Activated CD4-positive, alpha-beta T cell treated with anti-CD3 and anti-CD28 coated beads, Interleukin-2, amount 10 ng/mL, durations not matched to agents 7 days and 5 days (primary cell): ENCODE measurements at regions not wholly inside any gene's neighbourhood (a gene's known extent, or its start where the extent isn't known, plus 50 kb on each side); places are given as distances from the start of the nearest gene placed in this dataset.

ENCODE experiments used
- CTCF ChIA-PET: fragments of 350-600 bp; sonication (Branson Sonifier 250); formaldehyde crosslinking; loops from one replicate; lab custom pipeline; 2021; ENCODE audit warnings: antibody characterized with exemption; lab: Charles Lee
- POLR2A ChIA-PET: fragments of 350-600 bp; sonication (Branson Sonifier 250); formaldehyde crosslinking; loops from one replicate; lab custom pipeline; 2021; ENCODE audit warnings: antibody characterized with exemption; lab: Charles Lee
- DNase-seq: peaks from one replicate; pipeline ENCODE4 v3.0.0-alpha.2; 2020
- H3K27ac Mint-ChIP-seq: one replicate; pipeline ENCODE4 v1.8.0; 2021; ENCODE audit warnings: mild to moderate bottlenecking, moderate library complexity, mixed read lengths
- H3K27me3 Mint-ChIP-seq: one replicate; pipeline ENCODE4 v1.8.0; 2021; ENCODE audit warnings: mixed read lengths
- H3K36me3 Mint-ChIP-seq: one replicate; pipeline ENCODE4 v1.8.0; 2021; ENCODE audit warnings: low read depth, mixed read lengths
- H3K4me1 Mint-ChIP-seq: one replicate; pipeline ENCODE4 v1.8.0; 2021; ENCODE audit warnings: mixed read lengths
- H3K4me3 Mint-ChIP-seq: one replicate; pipeline ENCODE4 v1.8.0; 2021; ENCODE audit warnings: mild to moderate bottlenecking, moderate library complexity, mixed read lengths
- H3K9me3 Mint-ChIP-seq: one replicate; pipeline ENCODE4 v1.8.0; 2021; ENCODE audit warnings: mixed read lengths

DNA sequence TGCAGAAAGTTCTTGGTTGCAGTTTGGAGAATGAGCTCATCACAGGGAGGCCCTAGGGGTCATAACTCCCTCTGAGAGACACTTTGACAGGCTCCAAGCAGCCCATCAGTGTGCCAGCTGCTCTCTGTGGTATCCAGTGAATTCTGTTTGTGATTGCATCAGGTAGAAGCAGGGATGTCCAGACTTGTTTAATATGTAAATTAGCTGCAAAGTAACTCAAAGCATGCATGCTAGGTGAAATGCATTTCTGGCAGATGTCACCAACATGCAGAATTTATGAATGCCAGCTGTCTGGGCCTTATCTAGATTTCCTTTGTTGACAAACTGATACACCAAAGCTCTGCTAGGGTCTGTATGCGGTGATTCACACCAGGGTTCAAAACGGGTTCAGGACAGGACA, 123.6 kb upstream of the MTNR1B start:
- Mint-ChIP-seq H3K4me1 (no peaks in the 10 kb centered on the region), H3K27me3 (no peaks in the 10 kb centered on the region), H3K9me3 (no peaks in the 10 kb centered on the region), H3K4me3 (no peak overlapping the region), H3K27ac (no peak overlapping the region), H3K36me3 (no peaks in the 10 kb centered on the region)
- DNase-seq: no peak
- CTCF ChIA-PET: no interaction called here
- POLR2A ChIA-PET: no interaction called here

DNA sequence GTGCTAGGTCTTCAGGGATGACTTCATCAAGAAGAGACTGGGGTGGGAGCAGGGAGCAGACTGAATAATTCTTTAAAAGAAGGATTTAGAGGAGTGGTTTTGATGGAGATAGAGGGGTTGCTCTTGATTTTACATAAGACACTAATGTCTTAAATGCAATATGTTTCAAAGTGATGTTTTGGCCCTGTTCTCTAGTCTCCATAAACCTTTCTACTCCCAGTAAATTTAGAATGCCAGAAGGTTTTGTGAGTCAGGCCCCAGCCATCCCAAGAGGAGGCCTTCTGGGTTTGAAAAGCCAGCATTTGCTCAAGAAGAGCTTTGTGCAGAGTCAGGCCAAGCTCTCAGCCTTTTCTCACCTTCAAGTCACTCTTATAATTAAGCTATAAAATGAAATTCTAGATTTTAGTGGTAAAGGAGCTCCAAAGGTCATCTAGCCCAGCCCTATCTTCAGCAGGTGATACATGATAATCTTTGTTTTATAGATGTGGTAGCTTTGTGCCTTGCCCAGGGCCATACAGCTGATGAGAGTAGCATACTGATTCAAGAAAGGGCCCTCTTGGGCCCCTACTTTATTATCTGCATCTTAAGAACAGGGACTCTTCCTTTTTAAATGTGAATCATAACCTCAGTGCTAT, 122.8 kb upstream of the MTNR1B start:
- Mint-ChIP-seq H3K4me1 (no peaks in the 10 kb centered on the region), H3K27ac (no peak overlapping the region), H3K4me3 (no peak overlapping the region), H3K27me3 (no peaks in the 10 kb centered on the region), H3K9me3 (no peaks in the 10 kb centered on the region), H3K36me3 (no peaks in the 10 kb centered on the region)
- DNase-seq: no peak
- CTCF ChIA-PET: no interaction called here
- POLR2A ChIA-PET: no interaction called here

DNA sequence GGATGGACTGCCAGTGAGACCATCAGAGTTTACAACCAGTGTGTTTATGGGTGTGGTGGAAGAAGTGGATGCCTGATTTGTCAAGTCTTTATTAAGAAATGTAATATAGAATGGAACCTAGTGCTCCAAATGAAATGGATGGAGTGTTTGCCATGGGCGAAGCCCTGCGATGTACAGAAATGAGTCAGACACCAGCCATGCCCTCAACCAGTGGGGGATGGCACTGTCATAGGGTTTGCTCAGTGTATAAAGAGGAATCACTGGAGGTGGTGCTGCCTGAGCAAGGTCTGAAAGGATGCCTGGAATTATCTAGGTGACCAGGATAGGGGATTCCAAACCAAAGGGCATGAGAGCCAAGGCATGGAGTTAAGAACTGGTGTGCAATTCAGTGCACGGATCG, 120.9 kb upstream of the MTNR1B start:
- Mint-ChIP-seq H3K9me3 (no peaks in the 10 kb centered on the region), H3K27me3 (no peaks in the 10 kb centered on the region), H3K36me3 (no peaks in the 10 kb centered on the region), H3K4me3 (no peak overlapping the region), H3K4me1 (no peaks in the 10 kb centered on the region), H3K27ac (no peak overlapping the region)
- POLR2A ChIA-PET: no interaction called here
- CTCF ChIA-PET: no interaction called here
- DNase-seq: no peak

DNA sequence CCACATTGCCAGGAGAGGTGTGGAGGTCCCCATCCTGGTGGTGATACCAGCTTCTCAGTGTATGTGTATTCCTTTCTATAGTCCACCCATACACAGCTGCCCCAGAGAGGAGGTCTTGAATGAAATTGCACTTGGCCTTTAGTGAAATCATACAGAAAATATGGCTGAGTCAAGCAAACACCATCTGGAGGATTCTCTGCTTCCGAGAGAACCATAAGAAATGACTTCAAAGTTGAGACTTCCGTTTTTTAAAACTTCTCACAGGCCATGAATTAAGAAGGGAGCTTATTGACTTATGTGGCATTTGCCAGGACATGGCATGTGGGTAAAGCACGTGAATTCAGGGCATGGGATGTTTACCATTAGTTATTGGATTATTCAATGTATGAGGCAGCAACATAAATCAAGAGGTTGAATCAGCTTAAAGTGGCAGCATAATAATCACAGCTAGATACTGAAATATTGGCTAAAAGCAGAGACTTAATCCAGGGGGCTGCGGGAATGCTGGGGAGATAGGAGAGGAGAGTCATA, 119.1 kb upstream of the MTNR1B start:
- no peak for DNase-seq

DNA sequence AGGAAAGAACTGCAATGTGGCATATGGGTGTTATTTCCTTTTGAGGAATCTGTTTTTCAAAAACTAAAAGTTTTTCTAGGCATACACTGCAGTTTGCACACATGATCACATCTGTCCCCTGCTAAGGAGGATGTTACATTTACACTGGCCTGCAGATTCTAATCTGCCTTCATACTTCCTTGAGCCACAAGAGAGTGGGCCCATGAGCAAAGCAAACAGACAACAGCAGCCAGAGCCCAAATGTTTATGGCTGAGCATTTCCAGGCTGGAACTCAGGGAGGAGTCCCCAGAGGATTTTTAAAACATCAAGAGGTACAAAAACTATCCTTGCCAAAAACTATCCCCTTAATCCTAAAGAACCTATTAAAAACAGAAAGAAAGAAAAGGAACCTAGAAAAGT, 117.2 kb upstream of the MTNR1B start:
- H3K27me3 Mint-ChIP-seq: no peaks in the 10 kb centered on the region
- H3K9me3 Mint-ChIP-seq: no peaks in the 10 kb centered on the region
- CTCF ChIA-PET: no interaction called here
- no peaks in the 10 kb centered on the region for H3K4me1 Mint-ChIP-seq
- no peak overlapping the region for H3K4me3 Mint-ChIP-seq
- POLR2A ChIA-PET: no interaction called here
- no peak for DNase-seq
- no peak overlapping the region for H3K27ac Mint-ChIP-seq
- H3K36me3 Mint-ChIP-seq: no peaks in the 10 kb centered on the region

More for the DNA sequence above, 119.1 kb upstream of the MTNR1B start:
- Mint-ChIP-seq H3K4me3 (no peak overlapping the region), H3K36me3 (no peaks in the 10 kb centered on the region), H3K4me1 (no peaks in the 10 kb centered on the region), H3K27me3 (no peaks in the 10 kb centered on the region), H3K27ac (no peak overlapping the region), H3K9me3 (no peaks in the 10 kb centered on the region)
- POLR2A ChIA-PET: no interaction called here
- CTCF ChIA-PET: no interaction called here

DNA sequence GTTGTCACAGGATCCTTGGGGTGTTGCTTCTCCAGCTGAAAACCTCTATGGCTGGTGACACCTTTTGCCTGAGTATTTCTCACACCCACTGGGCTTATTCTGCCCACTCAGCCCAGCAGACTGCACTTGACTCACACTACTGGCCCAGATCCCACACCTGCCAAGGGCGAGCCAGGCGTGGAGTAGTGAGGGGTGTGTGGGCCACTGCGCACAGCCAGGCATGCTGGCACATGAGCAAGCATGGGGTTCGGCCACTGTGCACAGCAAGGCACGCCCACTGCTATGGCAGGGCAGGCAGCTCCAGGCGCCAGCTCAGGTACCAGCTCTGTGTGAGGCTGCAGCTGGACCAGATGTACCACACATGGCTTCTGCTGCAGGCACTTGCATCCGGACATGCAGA, 116.5 kb upstream of the MTNR1B start:
- Mint-ChIP-seq H3K4me3 (no peak overlapping the region), H3K9me3 (no peaks in the 10 kb centered on the region), H3K27me3 (no peaks in the 10 kb centered on the region), H3K27ac (no peak overlapping the region), H3K4me1 (no peaks in the 10 kb centered on the region), H3K36me3 (no peaks in the 10 kb centered on the region)
- no peak for DNase-seq
- ChIA-PET CTCF (no interaction called here), POLR2A (no interaction called here)

DNA sequence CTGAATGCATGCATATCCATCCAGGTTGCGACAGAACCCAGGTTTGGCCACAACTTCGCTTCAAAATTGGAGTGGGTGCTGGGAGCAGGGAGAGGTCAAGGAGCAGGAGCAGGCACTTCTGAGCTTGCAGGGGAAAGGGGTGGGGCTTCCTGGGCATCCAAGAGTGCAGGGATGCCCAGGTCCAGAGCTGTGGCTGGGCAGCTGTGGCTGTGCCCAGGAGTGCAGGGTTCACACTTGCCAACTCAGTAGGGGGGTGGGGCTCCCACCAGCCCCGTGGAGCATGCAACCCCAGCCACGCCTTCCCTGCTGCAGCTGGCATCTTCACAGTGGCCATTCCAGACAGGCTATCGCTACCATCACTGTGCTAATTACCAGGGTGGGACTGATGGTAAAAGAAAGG, 115.3 kb upstream of the MTNR1B start:
- ChIA-PET POLR2A (no interaction called here), CTCF (no interaction called here)
- no peak overlapping the region for H3K27ac Mint-ChIP-seq
- H3K36me3 Mint-ChIP-seq: no peaks in the 10 kb centered on the region
- DNase-seq: no peak
- no peaks in the 10 kb centered on the region for H3K27me3 Mint-ChIP-seq
- no peaks in the 10 kb centered on the region for H3K9me3 Mint-ChIP-seq
- H3K4me1 Mint-ChIP-seq: no peaks in the 10 kb centered on the region
- no peak overlapping the region for H3K4me3 Mint-ChIP-seq

DNA sequence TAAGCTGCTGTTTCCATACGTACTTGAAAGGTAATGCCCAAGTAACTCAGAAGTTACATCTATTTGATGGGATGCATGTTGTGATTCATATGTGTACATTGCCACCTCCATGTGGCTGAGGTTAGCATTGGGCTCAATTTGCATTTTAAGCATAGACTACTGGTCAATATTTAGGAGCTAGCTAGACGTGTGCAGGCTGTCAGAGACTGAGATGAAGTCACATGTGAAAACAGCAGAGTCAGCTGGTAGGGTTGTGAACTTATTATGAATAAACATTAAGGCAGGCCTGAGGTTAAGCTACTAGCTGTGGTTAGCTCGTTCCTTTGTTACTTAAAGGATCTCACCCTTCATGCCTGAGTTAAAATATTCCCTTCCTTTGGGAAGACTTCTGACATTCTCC, 114.5 kb upstream of the MTNR1B start:
- no peaks in the 10 kb centered on the region for H3K27me3 Mint-ChIP-seq
- no peak for DNase-seq
- H3K36me3 Mint-ChIP-seq: no peaks in the 10 kb centered on the region
- no peak overlapping the region for H3K4me3 Mint-ChIP-seq
- H3K27ac Mint-ChIP-seq: no peak overlapping the region
- no peaks in the 10 kb centered on the region for H3K4me1 Mint-ChIP-seq
- ChIA-PET POLR2A (no interaction called here), CTCF (interaction anchor here (0.9 kb wide), 1 partner anchor 8 kb away, joined by 3 read pairs; no protein-coding TSS in a partner anchor)
- H3K9me3 Mint-ChIP-seq: no peaks in the 10 kb centered on the region

DNA sequence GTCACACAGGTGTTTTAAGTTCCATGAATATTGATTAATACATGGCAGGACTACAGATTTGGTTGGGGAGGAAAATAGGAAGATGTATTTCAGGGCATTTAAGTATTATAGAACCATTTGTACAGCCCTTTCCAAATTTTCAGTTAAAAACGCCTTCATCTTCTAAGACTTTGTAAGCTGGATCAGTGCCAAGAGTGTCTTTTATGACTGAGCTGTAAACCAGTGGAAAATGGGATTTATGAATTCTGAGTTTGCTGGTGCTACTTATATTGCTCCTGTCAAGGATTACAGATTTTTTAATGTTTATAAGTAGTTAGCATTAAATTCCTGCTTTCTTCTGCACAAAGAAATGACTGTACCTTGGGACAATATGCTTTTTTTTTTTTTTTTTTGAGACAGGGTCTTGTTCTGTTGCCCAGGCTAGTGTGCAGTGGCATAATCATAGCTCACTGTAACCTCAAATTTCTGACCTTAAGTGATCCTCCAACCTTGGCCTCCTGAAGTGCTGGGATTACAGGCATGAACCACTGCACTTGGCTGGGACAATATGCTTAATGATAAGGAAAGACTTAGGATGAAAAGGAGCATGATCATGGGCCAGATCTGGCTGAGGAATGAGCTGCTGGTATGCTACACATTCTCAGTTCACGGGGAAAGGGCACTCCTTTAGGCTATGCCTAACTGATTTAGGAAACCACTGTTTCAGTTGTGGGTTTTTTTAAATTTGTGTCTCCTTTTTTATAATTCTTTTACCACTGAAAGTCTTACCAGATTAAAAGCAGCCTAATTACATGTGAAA, 113.6 kb upstream of the MTNR1B start:
- H3K9me3 Mint-ChIP-seq: no peaks in the 10 kb centered on the region
- H3K27me3 Mint-ChIP-seq: no peaks in the 10 kb centered on the region
- ChIA-PET POLR2A (no interaction called here), CTCF (interaction anchor here (0.9 kb wide), 1 partner anchor 7 kb away, joined by 3 read pairs; no protein-coding TSS in a partner anchor)
- H3K36me3 Mint-ChIP-seq: no peaks in the 10 kb centered on the region
- DNase-seq: no peak
- no peak overlapping the region for H3K4me3 Mint-ChIP-seq
- no peaks in the 10 kb centered on the region for H3K4me1 Mint-ChIP-seq
- no peak overlapping the region for H3K27ac Mint-ChIP-seq

DNA sequence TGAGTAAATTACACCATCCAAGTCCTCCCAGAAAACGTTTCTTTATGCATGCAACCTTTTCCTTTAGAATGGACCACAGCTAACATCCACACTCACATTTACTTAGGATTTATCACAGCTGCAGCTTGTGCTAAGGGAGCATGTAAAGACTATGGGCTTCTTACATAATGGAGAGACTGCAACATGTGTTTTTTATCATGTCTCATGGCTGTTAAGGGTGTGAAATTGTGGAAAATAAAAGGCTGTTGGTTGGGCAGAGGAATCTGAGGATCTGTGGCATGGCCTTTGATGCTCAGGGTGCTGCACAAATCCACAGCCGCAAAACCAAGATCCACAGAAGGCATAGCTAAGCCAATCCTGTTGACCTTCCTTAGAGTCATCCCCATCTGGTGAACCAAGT, 112.0 kb upstream of the MTNR1B start:
- ChIA-PET POLR2A (no interaction called here), CTCF (no interaction called here)
- H3K4me3 Mint-ChIP-seq: no peak overlapping the region
- no peaks in the 10 kb centered on the region for H3K9me3 Mint-ChIP-seq
- H3K27me3 Mint-ChIP-seq: no peaks in the 10 kb centered on the region
- no peaks in the 10 kb centered on the region for H3K4me1 Mint-ChIP-seq
- no peaks in the 10 kb centered on the region for H3K36me3 Mint-ChIP-seq
- H3K27ac Mint-ChIP-seq: no peak overlapping the region
- no peak for DNase-seq

DNA sequence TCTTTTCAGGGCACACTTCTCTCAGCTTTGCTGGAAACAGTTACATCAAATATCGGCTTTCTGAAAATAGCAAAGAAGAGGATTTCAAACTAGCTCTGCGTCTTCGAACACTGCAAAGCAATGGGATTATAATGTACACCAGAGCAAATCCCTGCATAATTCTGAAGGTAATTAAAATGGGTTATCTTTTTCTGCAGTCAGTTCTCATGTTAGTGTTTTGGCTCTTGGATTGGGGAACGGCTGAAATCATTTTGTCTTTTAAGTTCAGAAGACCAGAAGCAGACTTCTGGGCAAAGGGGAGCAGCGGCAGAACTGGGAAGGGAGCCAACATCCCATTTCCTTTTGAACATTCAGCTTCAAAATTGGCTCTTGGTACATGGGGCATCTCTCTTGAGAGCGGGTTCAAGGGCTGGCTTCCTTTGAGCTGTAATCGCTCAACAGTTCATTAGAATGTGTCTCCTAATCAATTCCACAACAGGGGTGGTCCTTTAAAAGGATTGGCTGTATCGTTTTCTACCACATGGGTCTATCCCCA, 110.2 kb upstream of the MTNR1B start:
- no peak overlapping the region for H3K4me3 Mint-ChIP-seq
- H3K4me1 Mint-ChIP-seq: no peaks in the 10 kb centered on the region
- H3K27ac Mint-ChIP-seq: no peak overlapping the region
- ChIA-PET CTCF (no interaction called here), POLR2A (no interaction called here)
- H3K27me3 Mint-ChIP-seq: no peaks in the 10 kb centered on the region
- H3K36me3 Mint-ChIP-seq: no peaks in the 10 kb centered on the region
- no peaks in the 10 kb centered on the region for H3K9me3 Mint-ChIP-seq
- DNase-seq: no peak

DNA sequence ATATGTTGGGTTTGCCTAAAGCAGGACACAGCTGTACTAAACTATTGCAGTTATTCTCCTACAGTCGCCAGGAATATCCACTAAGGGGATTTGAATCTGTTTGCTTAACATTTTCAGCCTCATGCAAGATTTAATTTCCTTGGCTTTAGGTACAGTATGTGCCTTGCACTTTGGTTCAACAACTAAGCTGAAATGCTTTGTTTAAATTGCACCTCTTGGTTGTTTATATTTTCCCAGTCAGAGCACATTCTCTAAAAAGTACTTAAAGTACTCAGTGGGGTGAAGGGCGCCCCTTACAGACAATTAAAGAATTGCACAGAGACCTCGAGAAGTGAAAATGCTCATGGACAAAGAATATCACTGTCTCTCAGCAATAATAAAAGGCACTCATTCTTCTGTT, 107.8 kb upstream of the MTNR1B start:
- ChIA-PET POLR2A (no interaction called here), CTCF (no interaction called here)
- H3K9me3 Mint-ChIP-seq: no peaks in the 10 kb centered on the region
- no peaks in the 10 kb centered on the region for H3K27me3 Mint-ChIP-seq
- H3K36me3 Mint-ChIP-seq: no peaks in the 10 kb centered on the region
- H3K27ac Mint-ChIP-seq: no peak overlapping the region
- no peaks in the 10 kb centered on the region for H3K4me1 Mint-ChIP-seq
- DNase-seq: no peak
- no peak overlapping the region for H3K4me3 Mint-ChIP-seq

DNA sequence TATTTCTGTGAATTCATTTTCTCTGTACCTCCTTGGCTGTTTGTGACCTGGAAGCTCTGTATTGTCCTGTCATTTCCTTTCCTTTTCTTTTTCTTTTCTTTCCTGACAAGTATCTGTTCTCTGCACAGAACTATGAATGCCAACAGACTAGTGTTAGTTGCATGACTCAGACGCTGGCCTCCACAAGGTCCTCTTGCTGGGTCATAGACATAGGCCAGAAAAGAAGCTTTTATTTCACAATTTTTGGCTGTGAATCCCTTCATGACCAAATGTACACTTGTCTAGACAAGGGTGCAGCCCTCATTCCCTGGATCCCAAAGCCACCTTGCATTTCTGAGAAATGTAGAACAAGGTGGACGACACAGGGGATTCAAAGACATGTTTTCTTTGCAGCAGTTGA, 104.1 kb upstream of the MTNR1B start:
- no peaks in the 10 kb centered on the region for H3K27me3 Mint-ChIP-seq
- no peaks in the 10 kb centered on the region for H3K36me3 Mint-ChIP-seq
- no peak for DNase-seq
- H3K4me1 Mint-ChIP-seq: no peaks in the 10 kb centered on the region
- no peak overlapping the region for H3K4me3 Mint-ChIP-seq
- H3K27ac Mint-ChIP-seq: no peak overlapping the region
- H3K9me3 Mint-ChIP-seq: no peaks in the 10 kb centered on the region
- POLR2A ChIA-PET: no interaction called here
- CTCF ChIA-PET: no interaction called here
